HL-60/S4 treated with phorbol 12-myristate 13-acetate at 8.2 ng/mL for 4 days and 3 days (cell line): ENCODE measurements at regions not wholly inside any gene's neighbourhood (a gene's known extent, or its start where the extent isn't known, plus 50 kb on each side); places are given as distances from the start of the nearest gene placed in this dataset.

Experiments
- in situ Hi-C: fragments of 300-500 bp; cut with MboI; formaldehyde crosslinking; loops from 2 replicates; pipeline ENCODE4 v1.15.0; 2022; ENCODE audit warnings: low sequenced_read_pairs

DNA sequence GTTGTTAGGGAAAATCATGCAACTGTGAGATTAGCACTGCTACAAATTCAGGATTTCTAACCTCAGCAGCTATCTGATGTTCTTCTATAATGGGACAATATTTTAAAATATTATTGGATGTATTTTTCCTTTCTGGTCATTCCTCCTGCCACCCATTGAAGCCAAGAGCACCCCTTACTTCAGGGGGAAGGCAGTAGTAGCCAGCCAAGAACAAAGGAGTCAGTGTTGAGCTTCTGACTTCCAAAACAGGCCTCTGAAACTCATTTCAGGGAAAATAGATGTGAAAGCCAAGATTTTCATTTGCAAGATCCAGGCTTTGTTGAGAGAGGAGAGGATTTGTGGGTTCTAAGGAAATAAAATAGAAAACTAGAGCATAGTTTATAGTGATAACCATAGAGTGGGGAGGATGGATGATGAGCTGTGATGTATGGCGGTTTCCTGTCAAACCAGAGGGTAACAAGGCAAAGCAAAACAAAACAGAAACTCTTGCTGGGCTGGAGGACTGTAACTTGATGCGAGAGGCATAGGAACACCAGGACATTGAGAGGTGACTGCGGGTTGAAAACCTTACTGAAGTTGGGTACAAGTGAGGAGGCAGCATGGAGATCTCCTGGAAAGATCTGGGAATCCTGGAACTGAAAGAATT, 173.7 kb upstream of the LEF1 start:
- in situ Hi-C loops = no loop called here

DNA sequence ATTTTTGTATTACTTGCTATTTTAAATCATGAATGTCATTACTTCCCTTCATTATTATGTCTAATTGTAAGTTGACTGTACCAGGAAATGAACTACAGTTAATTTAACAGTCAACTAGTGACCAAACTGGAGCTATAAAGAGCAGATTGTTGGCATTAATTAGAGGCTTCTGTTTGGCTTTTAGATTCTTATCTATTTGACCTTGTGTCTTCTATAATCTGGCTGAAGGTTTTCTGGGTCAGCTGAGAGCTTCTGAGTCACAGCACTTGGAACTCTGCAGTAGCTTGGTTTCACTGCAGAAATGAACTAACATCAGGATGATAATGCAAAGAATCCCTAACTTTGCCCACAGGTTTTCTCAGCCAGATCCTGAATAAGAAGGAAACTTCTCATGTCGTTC, 169.2 kb upstream of the LEF1 start:
- in situ Hi-C loops = no loop called here

DNA sequence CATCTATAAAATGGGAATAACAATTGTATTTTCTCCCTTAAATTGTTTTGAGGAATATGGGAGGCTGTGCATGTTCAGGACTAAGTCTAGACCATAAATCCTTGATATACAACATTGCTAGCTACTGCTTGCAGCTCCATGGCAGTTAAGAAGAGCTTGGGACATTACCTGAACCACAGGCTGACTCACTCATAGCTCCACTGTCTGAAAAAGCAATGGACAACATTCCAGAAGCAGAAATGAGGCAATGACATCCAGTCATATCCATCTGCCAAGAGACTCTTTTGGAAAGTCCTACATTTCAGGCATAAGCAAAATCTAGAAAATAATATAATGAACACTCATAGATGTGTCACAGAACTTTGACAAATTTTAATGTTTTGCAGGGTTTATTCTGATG, 167.3 kb upstream of the LEF1 start:
- in situ Hi-C loops = no loop called here

DNA sequence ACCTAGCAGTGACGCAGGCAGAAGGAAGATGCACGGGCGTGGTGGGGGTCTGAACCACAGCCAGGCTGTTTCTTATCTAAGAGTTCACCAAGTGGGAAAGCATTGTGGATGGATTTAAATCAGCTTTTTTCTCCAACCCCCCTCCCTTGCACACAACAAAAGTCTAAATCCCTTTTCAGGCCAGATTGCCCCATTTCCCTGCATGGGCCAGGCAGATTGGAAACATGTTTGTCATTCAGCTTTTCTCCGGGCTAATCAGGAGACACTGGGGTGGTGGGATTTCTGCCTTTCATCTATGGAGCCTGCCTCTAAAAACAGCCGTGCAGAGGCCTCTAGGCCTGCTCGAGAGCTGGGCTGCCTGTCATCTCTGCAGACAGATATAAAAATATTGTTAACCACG, 166.3 kb upstream of the LEF1 start:
- in situ Hi-C loops = no loop called here

DNA sequence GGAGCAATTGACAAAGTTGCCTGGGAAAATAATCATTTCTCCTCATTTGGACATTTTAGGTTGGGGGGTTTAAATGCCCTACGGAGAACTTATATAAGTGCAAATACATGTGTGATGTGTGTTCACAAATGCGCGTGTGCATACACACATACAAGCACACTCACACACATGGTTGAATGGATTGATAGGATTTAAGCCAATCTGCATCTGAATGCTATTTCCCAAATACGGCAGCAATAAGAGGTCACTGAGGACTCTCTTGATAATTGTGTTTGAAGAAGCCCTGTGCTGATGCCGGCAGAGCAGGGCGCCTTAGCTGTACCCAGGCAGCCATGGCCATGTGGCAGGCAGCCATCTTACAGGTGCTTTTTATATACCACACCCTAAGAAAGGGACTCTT, 165.3 kb upstream of the LEF1 start:
- in situ Hi-C loops = no loop called here

DNA sequence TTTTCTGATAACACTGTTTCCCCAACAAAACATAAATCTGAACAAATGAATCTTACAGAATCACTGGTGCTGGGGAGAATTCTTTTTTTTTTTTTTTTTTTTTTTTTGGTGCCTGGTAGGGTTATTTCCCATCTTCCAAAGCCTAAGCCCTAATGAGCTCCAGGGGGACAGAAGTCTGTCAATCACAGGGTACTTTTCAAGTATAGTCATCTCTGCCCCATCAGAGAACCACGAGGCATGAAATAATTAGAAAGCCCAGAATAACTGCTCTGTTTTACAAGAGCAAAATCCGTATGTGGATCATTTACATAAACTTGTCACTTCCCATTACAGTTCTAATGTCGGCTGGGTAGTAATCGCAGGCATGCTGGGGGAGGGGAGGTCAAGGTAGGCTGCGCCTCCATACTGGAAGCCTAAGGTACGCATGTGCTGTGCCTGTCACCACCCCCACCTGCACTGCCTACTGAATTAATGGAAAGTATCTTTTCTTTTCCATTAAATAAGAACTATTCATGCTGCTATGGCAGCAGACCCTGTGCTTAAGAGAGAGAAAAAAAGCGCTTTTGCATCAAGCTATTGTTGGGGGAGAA, 164.7 kb upstream of the LEF1 start:
- in situ Hi-C loops = no loop called here

DNA sequence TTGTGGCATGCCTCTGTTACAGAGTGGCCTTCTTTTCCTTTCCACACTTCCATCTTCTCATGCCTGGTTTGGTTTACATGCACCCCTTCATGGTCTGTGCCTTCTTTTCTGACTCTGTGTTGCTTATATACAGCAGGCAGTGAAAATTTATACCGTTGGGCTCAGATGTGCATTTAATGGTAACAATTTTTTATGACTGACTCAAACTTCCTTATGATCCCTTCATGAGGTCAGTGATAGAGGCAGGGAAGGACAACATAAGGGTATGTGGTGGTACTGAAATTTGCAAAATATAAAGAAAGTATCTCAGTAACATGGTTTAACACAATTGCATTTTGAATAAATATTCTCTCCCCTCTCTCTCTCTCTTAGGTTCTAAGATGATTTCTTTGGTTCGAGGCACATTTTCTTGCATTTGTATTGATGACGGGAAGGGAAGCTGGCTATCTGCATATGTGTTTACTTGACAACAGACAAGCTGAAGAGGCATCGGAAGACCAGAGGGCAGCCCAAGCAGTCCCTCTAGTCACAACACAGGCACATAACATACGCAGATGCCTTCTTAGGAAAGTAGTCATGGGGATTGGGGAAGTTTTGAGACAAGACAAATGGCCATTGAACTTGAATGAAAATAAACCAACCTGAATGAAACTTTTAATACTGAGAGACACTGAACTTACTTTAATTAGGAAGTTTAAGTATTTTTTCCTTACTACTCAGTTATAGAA, 163.3 kb upstream of the LEF1 start:
- in situ Hi-C loops = no loop called here

DNA sequence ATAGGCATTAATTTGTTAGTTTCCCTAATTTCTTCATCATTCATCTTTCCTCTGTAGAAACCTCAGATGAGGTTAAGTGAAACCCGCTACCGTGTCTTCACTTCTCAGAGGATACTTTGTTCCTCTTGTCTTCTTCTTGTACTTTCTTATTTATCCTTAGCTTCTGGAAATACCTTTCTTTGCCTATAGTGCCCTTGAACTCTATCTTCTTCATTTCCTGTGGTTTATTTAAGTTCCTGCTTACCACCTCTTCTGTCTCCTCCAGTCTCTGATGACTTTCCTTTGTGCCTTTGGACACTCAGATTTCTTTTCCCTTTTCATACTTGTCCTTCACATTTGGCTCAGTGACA, 159.6 kb upstream of the LEF1 start:
- in situ Hi-C loops = no loop called here

DNA sequence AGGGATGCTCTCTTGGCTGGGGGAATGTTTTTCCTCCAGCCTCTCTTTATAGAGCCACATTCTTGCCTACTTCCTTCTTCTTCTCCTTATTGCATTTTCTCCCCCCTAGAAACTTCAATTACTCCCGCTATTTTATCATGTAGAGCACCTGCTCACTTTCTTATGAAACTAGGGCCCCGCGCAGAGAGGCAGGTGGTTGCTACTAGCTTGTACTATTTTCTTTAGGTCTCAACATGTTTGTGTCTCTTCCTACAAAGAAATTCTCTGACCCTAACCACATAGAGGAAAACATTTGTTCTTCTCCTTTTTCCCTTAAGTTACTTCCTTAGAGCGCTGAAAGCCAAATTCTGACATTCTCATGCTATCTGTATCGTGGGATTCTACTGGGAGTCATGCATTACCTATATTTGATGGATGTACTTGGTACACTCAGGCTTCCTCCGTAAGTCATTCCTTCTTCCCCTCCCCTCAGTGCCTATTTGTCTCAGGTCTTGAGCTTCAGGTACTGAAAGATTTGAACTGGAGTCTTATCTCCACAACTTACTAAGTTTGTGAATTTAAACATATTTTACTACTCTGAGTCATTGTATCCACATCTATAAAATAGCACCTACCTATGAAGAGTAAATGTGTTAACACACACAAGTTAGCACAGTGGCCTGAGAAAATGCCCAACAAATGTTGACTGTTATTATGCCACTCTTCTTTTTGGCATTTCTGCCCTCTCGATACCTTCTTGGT, 159.1 kb upstream of the LEF1 start:
- in situ Hi-C loops = no loop called here

DNA sequence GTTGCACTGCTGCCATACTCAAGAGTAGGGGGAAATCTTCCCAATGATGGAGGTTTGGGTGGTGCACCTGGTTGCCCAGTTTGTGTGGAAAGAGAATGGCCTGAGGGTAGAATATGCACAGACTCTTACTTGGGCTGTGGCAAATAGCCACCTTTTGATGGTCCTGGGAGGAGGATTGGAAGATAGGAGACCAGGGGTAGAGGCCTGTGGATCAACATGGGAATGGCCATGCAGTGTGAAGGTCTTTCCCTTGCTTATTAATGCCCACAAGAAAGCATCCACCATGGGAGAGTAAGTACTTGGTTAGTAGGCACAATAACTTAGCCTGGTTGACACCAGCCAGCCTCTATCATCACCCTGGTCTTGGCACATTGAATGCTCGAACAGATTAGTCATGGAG, 156.8 kb upstream of the LEF1 start:
- in situ Hi-C loops = no loop called here

DNA sequence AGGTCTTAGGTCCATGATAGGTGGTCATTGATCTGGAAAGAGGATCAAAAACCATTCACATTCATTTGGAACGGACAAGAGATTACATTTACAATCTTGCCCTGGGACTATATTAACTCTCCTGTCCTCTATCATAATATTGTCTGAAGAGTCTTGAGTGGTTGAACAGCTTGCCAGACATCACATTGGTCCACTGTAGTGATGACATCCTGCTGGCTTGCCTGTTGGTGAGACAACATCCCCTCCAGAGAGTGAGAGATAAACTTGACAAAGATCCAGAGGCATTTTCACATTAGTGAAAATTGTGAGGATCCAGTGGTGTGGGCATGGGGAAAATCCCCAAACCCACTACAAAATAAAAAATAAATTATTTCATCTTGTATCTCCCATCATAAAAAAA, 155.7 kb upstream of the LEF1 start:
- in situ Hi-C loops = no loop called here

DNA sequence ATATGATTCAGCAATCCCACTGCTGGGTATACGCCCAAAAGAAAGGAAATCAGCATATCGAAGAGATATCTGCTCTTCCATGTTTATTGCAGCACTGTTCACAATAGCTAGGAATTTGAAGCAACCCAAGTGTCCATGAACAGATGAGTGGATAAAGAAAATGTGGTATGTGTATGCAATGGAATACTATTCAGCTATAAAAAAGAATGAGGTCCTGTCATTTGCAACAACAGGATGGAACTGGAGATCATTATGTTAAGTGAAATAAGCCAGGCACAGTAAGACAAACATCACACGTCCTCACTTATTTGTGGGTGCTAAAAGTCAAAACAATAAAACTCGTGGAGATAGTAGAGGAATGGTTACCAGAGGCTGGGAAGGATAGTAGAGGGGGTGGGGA, 153.8 kb upstream of the LEF1 start:
- in situ Hi-C loops = no loop called here

DNA sequence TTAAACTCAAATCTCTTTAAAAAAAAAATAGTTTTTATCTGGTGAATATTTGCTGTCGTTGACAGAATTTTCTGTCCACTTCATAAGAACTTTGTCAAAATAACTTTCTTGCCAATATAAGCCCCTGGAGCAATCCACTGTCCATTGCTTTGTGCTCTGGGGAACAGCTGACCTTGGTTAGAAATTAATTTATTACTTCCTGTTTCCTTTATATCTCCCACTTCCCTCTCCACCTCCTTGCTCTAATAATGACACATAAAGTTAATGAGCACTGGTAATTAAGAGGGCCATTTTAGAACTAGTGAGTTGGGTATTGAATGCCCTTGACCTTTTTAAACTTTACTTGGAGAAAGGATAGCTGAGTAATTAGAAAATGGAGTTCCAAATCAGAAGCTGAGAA, 151.3 kb upstream of the LEF1 start:
- in situ Hi-C loops = no loop called here

DNA sequence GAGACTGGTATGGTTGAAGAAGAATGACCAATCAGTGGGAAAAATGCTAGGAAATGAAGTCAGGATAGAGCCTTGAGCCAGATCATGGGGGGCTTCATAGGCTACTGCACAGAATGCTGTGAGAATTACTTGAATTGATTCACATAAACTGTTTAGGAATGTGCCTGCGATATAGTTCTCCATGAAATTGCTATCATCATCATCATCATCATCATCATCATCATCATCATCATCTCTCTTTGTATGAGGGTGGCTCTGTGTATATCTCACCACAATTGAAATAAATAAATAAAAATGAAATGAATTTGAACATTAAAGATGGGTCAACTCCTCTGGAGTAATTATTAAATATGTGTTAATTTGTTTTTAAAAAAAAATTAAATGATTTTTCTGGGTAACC, 148.6 kb upstream of the LEF1 start:
- in situ Hi-C loops = no loop called here

DNA sequence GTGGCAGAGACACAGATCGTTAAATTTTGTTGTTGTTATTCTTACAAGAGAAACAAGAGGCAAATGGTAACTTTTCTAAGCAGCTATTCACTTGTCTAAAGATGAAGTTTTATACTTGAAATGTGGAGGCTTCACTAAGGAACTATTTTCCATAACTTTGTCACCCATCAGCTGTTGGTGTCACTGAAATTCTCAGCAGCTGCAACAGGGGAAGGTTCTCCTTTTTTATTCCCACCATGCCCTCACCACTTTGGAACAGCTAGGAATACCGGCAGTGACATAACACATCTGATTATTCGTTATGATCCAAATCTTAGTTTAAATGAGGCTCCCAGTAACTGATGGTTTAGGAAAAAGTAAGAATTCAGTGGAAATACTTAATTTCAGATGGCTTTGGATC, 147.0 kb upstream of the LEF1 start:
- in situ Hi-C loops = no loop called here

DNA sequence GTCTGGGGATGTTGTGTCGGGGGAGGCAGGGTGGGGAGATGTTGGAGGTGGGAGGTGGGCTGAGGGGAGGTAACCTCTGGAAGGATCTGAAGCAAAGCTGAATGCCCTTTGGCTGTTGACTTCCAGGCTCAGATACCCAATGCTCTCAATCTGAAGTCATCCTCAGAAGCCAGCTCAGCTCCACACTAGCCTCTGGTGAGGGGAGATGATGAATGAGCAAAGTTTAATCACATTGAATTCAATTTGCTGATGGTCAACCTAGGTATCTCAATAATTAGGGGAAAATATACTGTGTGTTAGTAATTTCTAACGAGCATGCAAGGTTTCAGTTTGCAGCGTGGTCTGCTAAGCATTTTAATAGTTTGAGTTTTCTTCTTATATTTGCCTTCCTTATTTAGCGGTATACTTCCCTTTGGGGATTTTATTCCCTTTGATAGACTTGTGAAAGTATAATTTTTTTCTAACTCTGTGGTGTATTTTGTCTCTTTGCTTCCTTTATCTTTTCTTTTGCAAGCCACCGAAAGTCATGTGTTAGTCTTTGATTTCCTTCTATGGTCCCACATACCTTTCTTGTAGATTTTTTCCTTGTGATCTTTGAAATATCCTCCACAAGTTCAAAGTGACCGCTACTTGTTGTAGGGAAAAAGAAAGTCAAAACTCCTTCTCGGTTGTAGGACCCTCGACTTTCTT, 146.3 kb upstream of the LEF1 start:
- in situ Hi-C loops = no loop called here

DNA sequence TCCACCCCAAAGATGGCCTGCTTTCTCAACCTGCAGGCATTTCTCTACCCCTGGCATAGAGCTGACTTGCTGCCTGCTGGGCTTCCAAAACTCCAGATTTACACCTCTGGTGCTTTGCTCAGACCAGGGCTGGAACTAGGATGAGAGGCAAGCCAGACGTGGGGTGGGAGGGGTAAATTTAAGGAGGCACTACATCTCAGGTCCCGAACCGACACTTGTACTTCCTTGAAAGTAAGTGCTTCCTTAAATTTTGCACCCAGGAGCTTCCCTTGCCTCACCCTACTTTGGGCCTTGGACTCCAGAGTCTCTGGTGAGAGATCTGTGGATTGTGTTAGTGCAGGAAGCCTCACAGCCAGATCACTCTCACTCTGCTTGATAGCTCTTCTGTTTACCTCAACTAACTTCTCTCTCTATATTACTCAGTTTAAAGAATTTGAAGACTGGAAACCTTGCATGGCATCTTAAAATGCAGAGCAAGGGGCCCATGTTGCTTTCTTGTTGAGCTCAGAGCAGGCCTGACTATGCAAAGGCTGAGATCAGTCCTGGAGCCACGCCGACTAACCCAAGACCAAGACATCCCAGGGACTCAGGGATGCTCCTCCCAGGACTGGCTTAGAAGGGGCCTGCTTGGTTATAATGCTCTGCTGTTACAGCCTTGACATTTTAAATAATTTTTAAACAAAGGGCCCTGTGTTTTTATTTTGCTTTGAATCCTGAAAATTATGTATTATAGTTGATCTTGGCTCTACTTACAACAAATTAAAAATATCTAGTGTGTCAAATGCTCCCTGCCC, 145.0 kb upstream of the LEF1 start:
- in situ Hi-C loops = no loop called here

DNA sequence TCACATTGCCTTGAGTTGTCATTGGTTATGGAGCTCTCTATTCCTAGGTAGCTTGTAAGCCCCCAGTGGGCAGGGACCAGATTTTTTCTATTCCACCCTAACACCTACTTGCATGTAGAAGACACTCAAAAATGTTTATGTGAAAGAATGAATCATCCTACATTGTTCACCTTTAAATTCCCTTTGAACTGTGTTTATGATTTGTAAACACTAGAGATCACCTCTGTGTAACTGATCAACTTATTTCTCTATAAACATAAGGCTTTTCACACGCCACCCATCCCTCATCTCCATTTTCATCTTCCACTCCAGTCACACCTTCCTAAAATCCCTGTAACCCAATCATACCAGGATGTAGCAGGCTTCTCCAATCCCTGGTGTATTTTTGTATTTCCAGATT, 142.6 kb upstream of the LEF1 start:
- in situ Hi-C loops = no loop called here

DNA sequence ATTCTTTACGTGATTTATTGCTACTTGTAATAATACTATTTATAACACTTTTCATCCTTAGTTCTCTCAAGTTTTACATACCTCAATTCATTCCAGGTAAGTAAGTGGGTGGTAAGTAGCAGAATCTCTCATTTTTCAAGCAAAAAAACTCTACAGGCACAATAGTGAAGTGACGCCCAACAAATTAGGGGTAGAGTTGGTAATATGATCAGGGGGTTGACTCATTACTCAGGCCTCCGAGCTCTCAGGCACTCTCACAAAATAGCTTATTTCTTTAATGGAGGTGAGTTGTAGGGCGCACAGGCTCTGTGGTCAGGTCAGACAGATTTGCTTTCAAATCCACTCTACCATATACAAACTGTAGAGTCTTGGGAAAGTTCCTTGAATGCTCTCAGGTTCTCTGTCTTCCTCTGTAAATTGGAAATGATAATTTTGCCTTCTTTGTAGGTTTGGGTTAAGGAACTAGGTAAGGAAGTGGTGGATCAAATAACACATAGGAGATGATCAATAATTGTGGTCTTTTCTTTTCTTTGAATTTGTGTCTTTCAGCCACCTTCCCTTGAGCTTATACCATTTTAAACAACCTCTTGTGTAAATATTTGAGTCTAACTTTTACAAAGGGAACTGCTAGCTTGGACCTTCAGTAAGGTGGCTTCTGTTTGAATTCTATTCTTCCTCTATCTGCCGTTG, 134.9 kb upstream of the LEF1 start:
- in situ Hi-C loops = no loop called here
